LNCaP clone FGC (cell line): ENCODE measurements at regions not wholly inside any gene's neighbourhood (a gene's known extent, or its start where the extent isn't known, plus 50 kb on each side); places are given as distances from the start of the nearest gene placed in this dataset.

Experiments
- DNase-seq: peaks from one replicate; pipeline ENCODE4 v3.0.0-alpha.2; 2011; ENCODE audit warnings: low read depth
- H3K4me3 ChIP-seq: 2 replicates; pipeline ENCODE4 v1.5.1; 2011; ENCODE audit warnings: mild to moderate bottlenecking, low read depth, low read length, control low read depth
- TF ChIP-seq, protein P1 (sequence below): IDR thresholded peaks from 2 replicates; pipeline ENCODE4 v1.5.1; 2012; ENCODE audit warnings: mild to moderate bottlenecking; ENCODE audit not compliant: control insufficient read depth, insufficient read depth; ENCODE audit errors: extremely low read depth

GRCh38 chr4:130814896-130815295 is 1718.9 kb downstream of the C4orf33 start:
- DNase-seq: no peak
- TF ChIP-seq, protein P1, sequence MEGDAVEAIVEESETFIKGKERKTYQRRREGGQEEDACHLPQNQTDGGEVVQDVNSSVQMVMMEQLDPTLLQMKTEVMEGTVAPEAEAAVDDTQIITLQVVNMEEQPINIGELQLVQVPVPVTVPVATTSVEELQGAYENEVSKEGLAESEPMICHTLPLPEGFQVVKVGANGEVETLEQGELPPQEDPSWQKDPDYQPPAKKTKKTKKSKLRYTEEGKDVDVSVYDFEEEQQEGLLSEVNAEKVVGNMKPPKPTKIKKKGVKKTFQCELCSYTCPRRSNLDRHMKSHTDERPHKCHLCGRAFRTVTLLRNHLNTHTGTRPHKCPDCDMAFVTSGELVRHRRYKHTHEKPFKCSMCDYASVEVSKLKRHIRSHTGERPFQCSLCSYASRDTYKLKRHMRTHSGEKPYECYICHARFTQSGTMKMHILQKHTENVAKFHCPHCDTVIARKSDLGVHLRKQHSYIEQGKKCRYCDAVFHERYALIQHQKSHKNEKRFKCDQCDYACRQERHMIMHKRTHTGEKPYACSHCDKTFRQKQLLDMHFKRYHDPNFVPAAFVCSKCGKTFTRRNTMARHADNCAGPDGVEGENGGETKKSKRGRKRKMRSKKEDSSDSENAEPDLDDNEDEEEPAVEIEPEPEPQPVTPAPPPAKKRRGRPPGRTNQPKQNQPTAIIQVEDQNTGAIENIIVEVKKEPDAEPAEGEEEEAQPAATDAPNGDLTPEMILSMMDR: no peak
- no peak overlapping the region for H3K4me3 ChIP-seq

- TF ChIP-seq, protein P1: no peak
- no peak overlapping the region for H3K4me3 ChIP-seq
- DNase-seq: no peak
Measured at GRCh38 chr4:130820448-130820847, 1724.5 kb downstream of the C4orf33 start.

DNA sequence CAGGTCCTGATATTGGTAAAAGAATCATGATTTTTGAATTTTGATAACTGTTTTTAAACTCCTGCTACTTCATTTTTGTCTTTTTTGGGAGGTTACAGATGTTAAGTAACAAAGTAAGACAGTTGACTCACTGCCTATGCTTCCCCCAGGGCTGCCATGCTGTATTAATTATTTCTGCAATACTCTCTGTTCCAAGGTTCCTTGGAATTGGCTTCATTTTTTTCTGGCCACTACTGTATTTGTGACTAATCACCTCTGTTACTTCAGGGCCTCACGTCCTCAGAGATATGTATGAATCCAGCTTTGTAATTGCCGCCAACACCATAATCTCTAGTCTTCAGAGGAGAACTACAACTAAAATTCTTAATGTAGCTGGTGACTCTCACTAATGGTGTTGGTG is 1729.3 kb downstream of the C4orf33 start:
- TF ChIP-seq, protein P1: no peak
- H3K4me3 ChIP-seq: no peak overlapping the region
- no peak for DNase-seq

GRCh38 chr4:130850019-130850524 is 1754.1 kb downstream of the C4orf33 start:
- DNase-seq: peak; percentile 2
- no peak overlapping the region for H3K4me3 ChIP-seq
- TF ChIP-seq, protein P1: no peak

DNA sequence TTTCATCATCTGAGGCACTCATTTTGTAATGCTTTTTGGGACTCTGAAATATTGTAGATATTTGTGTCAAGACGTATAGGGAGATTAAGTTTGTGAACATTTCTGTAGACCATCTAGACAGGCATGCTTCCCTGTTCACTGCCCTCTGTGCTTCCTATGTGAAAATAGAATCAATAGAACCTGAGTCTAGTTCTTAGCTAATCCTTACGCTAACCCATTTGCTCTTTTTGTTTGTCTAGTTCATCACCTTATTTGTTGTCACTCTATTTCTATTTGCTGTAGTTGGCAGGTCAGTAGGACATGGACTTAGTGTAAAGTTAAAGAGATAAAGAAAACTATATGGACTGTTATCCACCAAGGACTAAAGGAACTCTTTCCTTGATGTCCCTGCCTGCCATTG is 1755.2 kb downstream of the C4orf33 start:
- TF ChIP-seq, protein P1: no peak
- no peak for DNase-seq
- no peak overlapping the region for H3K4me3 ChIP-seq

DNA sequence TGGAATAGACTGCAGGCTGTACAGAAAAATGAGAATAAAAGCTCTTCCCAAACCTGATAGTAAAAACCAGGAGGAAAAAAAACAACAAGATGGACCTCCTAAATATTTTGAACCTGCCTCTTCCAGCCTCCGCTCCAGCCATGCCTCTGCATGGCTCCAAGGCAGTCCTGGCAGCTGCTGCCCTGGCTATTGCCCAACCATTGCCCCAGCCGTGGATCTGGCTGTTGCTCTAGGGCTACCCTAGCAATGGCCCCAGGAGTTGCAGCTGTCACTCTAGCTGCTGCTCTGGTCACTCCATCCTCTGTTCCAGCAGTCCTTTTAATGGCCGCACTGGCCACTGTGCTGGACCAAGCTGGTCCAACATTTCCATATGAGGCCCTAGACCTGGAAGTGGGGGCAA is 1756.0 kb downstream of the C4orf33 start:
- DNase-seq: no peak
- TF ChIP-seq, protein P1: no peak
- H3K4me3 ChIP-seq: no peak overlapping the region

- TF ChIP-seq, protein P1: no peak
- no peak for DNase-seq
Measured at GRCh38 chr4:130855533-130855932, 1759.6 kb downstream of the C4orf33 start.

More at GRCh38 chr4:130855533-130855932, 1759.6 kb downstream of the C4orf33 start:
- H3K4me3 ChIP-seq: no peak overlapping the region
